Activated naive CD4-positive, alpha-beta T cell treated with anti-CD3 and anti-CD28 coated beads, Interleukin-2, amount 50 U/mL, for 24 hours (primary cell): ENCODE measurements at regions not wholly inside any gene's neighbourhood (a gene's known extent, or its start where the extent isn't known, plus 50 kb on each side); places are given as distances from the start of the nearest gene placed in this dataset.
A peak's percentile ranks its signal among the peaks of the same experiment; 100 is the strongest.

Source experiments
- H3K27ac Mint-ChIP-seq: one replicate; pipeline ENCODE4 v1.8.0; 2021; ENCODE audit warnings: mild to moderate bottlenecking, mixed read lengths
- H3K27me3 Mint-ChIP-seq: one replicate; pipeline ENCODE4 v1.8.0; 2021; ENCODE audit warnings: mixed read lengths
- H3K36me3 Mint-ChIP-seq: one replicate; pipeline ENCODE4 v1.8.0; 2021; ENCODE audit warnings: mixed read lengths
- H3K4me1 Mint-ChIP-seq: one replicate; pipeline ENCODE4 v1.8.0; 2021; ENCODE audit warnings: mixed read lengths
- H3K4me3 Mint-ChIP-seq: one replicate; pipeline ENCODE4 v1.8.0; 2021; ENCODE audit warnings: mild to moderate bottlenecking, mixed read lengths
- H3K9me3 Mint-ChIP-seq: one replicate; pipeline ENCODE4 v1.8.0; 2021; ENCODE audit warnings: mixed read lengths

DNA sequence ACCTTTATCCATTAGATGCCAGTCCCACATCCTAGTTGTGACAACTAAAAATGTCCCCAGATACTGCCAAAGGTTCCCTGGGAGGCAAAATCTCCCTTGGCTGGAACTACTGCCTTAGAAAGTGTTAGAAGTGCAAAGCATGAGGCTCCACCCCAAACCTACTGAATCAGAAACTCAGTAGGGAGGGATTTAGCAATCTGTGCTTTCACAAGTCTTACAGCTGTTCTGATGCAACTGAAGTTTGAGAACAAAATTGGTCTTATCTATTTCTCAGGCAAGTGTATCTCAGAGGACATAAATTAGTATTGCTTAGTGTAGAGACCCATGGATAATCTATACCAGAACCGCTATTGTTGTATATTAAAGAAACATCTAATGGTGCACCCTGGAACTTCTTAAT lies 70.2 kb downstream of the CLDN1 start:
- no peak overlapping the region for H3K27ac Mint-ChIP-seq
- no peaks in the 10 kb centered on the region for H3K9me3 Mint-ChIP-seq
- no peak overlapping the region for H3K4me3 Mint-ChIP-seq
- H3K4me1 Mint-ChIP-seq: no peaks in the 10 kb centered on the region
- H3K27me3 Mint-ChIP-seq: peaks cover 1% of the 10 kb centered on the region
- H3K36me3 Mint-ChIP-seq: no peaks in the 10 kb centered on the region

GRCh38 chr3:190249414-190249813 lies 72.8 kb downstream of the CLDN1 start:
- Mint-ChIP-seq H3K27me3 (peaks cover 1% of the 10 kb centered on the region), H3K27ac (no peak overlapping the region), H3K4me3 (no peak overlapping the region), H3K36me3 (no peaks in the 10 kb centered on the region), H3K4me1 (no peaks in the 10 kb centered on the region), H3K9me3 (peaks cover 10% of the 10 kb centered on the region)

DNA sequence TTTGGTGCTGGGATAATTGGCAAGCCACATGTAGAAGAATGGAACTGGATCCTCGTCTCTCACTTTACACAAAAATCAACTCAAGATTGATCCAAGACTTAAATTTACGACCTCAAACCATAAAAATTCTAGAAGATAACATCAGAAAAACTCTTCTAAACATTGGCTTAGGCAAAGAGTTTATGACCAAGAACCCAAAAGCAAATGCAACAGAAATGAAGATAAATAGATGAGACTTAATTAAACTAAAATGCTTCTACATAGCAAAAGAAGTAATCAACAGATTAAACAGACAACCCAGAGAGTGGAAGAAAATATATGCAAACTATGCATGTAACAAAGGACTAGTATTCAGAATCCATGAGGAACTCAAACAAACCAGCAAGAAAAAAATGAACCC lies 80.1 kb downstream of the CLDN1 start:
- Mint-ChIP-seq H3K4me1 (no peaks in the 10 kb centered on the region), H3K4me3 (no peak overlapping the region), H3K36me3 (no peaks in the 10 kb centered on the region), H3K27me3 (no peaks in the 10 kb centered on the region), H3K9me3 (peaks cover 19% of the 10 kb centered on the region), H3K27ac (no peak overlapping the region)

- Mint-ChIP-seq H3K27me3 (peaks cover 6% of the 10 kb centered on the region), H3K4me1 (no peaks in the 10 kb centered on the region), H3K36me3 (no peaks in the 10 kb centered on the region), H3K27ac (no peak overlapping the region), H3K4me3 (no peak overlapping the region), H3K9me3 (peaks cover 9% of the 10 kb centered on the region)
Observed at GRCh38 chr3:190239325-190239724, 82.9 kb downstream of the CLDN1 start.

DNA sequence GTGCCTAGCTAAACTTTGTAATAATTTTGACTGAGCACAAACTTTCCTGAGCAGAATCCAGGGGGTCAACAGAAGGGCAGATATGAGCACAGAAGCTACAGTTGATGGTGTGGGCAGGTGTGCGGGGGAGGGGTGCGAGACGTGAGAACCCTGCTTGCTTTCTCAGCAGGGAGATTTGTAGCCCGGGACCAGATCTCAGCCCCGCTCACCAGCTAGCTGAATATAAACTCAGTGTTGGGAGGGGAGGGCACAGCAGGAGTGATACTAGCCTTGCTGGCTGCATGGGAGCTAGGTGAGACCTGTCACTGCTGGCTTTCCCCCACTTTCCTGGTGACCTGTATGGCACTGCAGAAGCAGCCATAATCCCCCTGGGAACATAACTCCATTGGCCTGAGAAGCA lies 83.4 kb downstream of the CLDN1 start:
- no peaks in the 10 kb centered on the region for H3K4me1 Mint-ChIP-seq
- H3K36me3 Mint-ChIP-seq: no peaks in the 10 kb centered on the region
- peaks cover 9% of the 10 kb centered on the region for H3K9me3 Mint-ChIP-seq
- H3K27ac Mint-ChIP-seq: no peak overlapping the region
- peaks cover 6% of the 10 kb centered on the region for H3K27me3 Mint-ChIP-seq
- no peak overlapping the region for H3K4me3 Mint-ChIP-seq

DNA sequence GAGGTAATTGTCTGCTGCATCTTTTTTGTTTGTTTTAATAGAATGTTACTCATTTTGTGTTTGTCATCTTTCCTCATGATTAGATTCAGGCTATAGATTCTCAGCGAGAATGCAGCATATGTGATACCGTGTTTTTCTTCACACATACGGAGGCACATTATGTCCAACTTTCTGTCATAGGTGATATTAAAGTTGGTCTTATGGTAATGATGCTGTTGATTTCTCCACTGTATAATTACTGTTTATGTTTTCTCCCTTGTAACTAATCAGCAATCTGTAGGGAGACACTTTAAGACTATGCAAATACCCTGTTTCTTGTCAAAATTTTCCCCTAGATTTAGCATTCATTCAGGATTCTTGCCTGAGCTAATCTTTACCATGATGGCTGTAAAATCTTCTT lies 87.6 kb downstream of the CLDN1 start:
- Mint-ChIP-seq H3K27ac (no peak overlapping the region), H3K4me3 (no peak overlapping the region), H3K4me1 (peaks cover 10% of the 10 kb centered on the region), H3K36me3 (no peaks in the 10 kb centered on the region), H3K27me3 (peaks cover 6% of the 10 kb centered on the region), H3K9me3 (no peaks in the 10 kb centered on the region)

GRCh38 chr3:190229632-190230424 lies 92.4 kb downstream of the CLDN1 start:
- Mint-ChIP-seq H3K9me3 (no peaks in the 10 kb centered on the region), H3K27me3 (peaks cover 2% of the 10 kb centered on the region), H3K36me3 (no peaks in the 10 kb centered on the region), H3K4me3 (no peak overlapping the region), H3K4me1 (peaks cover 10% of the 10 kb centered on the region), H3K27ac (no peak overlapping the region)

GRCh38 chr3:190227064-190227463 lies 95.2 kb downstream of the CLDN1 start:
- Mint-ChIP-seq H3K4me3 (no peak overlapping the region), H3K4me1 (peaks cover 8% of the 10 kb centered on the region), H3K27ac (no peak overlapping the region), H3K27me3 (no peaks in the 10 kb centered on the region), H3K36me3 (no peaks in the 10 kb centered on the region), H3K9me3 (no peaks in the 10 kb centered on the region)

DNA sequence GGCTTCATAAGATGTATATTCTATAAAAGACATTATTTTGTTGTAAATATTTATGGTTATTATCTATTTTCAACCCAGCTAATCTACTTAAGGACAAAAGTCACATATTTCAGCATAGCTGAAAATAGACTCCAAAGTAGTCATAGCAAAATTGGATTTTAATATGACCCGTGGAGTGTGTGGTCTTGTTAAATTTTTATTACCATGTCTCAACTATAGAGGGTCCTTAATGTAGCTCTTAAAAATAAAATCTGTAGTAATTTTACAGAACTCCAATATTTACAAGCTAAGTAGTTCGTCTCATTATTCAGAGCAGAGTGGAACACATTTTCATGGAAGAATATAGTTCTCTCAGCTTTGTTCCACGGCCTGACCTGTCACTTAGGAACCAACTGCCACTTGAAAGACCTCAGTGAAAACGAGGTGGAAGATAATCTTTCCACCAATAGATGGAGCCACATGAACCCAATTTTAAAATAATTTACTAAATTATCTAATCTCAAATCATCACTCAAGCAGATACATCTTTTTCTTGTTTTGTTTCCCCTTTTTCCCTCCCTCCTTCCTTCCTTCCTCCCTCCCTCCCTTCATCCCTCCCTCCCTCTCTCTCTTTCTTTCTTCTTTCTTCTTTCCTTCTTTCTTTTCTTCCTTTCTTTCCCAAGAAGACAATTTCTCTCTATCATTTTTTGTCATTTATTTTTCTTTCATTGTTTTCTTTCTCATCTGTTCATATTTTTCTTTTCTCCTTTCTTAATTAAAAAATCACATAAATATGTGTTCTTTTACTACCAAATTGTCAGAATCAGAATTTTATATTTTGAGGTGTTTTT lies 97.2 kb downstream of the CLDN1 start:
- Mint-ChIP-seq H3K4me1 (peaks cover 3% of the 10 kb centered on the region), H3K27me3 (peaks cover 3% of the 10 kb centered on the region), H3K36me3 (no peaks in the 10 kb centered on the region), H3K4me3 (no peak overlapping the region), H3K9me3 (peaks cover 9% of the 10 kb centered on the region), H3K27ac (peak overlapping the region; percentile 70)

- Mint-ChIP-seq H3K27ac (no peak overlapping the region), H3K4me3 (no peak overlapping the region), H3K4me1 (no peaks in the 10 kb centered on the region), H3K27me3 (peaks cover 3% of the 10 kb centered on the region), H3K9me3 (peaks cover 9% of the 10 kb centered on the region), H3K36me3 (no peaks in the 10 kb centered on the region)
Observed at GRCh38 chr3:190224456-190224855, 97.8 kb downstream of the CLDN1 start.

DNA sequence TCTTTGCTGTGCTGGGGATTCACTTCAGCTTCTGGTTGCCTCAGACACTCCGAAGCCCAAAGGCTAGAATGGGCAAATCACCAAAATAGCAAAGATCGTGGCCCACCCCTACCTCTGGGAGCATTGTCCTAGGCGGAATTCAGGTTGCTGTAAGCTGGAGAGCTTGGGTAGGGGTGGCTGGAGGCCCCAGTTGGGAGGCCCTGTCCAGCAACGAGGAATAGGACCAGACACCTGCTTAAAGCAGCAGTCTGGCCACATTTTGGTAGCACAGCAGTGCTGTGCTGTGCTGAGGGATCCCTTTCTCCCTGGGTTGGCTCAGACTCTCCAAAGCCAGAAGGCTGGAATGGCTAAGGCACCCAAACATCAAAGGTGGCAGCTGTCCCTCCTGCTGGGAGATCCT lies 99.3 kb downstream of the CLDN1 start:
- H3K4me3 Mint-ChIP-seq: no peak overlapping the region
- H3K4me1 Mint-ChIP-seq: no peaks in the 10 kb centered on the region
- H3K9me3 Mint-ChIP-seq: peaks cover 9% of the 10 kb centered on the region
- no peak overlapping the region for H3K27ac Mint-ChIP-seq
- no peaks in the 10 kb centered on the region for H3K36me3 Mint-ChIP-seq
- peaks cover 3% of the 10 kb centered on the region for H3K27me3 Mint-ChIP-seq

- no peaks in the 10 kb centered on the region for H3K4me1 Mint-ChIP-seq
- H3K27ac Mint-ChIP-seq: no peak overlapping the region
- peaks cover 9% of the 10 kb centered on the region for H3K9me3 Mint-ChIP-seq
- H3K4me3 Mint-ChIP-seq: no peak overlapping the region
- H3K27me3 Mint-ChIP-seq: peaks cover 3% of the 10 kb centered on the region
- H3K36me3 Mint-ChIP-seq: no peaks in the 10 kb centered on the region
Observed at GRCh38 chr3:190222360-190222759, 99.9 kb downstream of the CLDN1 start.

DNA sequence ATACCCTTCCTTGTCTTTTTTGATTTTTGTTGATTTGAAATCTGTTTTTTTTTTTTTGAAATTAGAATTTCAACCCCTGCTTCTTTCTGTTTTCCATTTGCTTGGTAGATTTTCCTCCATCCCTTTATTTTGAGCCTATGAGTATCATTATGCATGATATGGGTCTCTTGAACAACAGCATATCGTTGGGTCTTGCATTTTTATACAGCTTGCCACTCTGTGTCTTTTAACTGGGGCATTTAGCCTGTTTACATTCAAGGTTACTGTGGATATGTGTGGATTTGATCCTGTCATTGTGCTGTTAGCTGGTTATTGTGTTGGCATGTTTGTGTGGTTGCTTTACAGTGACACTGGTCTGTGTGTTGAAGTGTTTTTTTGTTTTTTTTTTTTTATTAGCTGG lies 99.7 kb upstream of the P3H2 start:
- no peaks in the 10 kb centered on the region for H3K4me1 Mint-ChIP-seq
- peaks cover 3% of the 10 kb centered on the region for H3K27me3 Mint-ChIP-seq
- no peak overlapping the region for H3K4me3 Mint-ChIP-seq
- no peaks in the 10 kb centered on the region for H3K36me3 Mint-ChIP-seq
- peaks cover 9% of the 10 kb centered on the region for H3K9me3 Mint-ChIP-seq
- no peak overlapping the region for H3K27ac Mint-ChIP-seq

GRCh38 chr3:190217081-190217480 lies 96.4 kb upstream of the P3H2 start:
- peaks cover 3% of the 10 kb centered on the region for H3K27me3 Mint-ChIP-seq
- H3K4me1 Mint-ChIP-seq: no peaks in the 10 kb centered on the region
- peaks cover 9% of the 10 kb centered on the region for H3K9me3 Mint-ChIP-seq
- H3K27ac Mint-ChIP-seq: no peak overlapping the region
- H3K36me3 Mint-ChIP-seq: no peaks in the 10 kb centered on the region
- no peak overlapping the region for H3K4me3 Mint-ChIP-seq

DNA sequence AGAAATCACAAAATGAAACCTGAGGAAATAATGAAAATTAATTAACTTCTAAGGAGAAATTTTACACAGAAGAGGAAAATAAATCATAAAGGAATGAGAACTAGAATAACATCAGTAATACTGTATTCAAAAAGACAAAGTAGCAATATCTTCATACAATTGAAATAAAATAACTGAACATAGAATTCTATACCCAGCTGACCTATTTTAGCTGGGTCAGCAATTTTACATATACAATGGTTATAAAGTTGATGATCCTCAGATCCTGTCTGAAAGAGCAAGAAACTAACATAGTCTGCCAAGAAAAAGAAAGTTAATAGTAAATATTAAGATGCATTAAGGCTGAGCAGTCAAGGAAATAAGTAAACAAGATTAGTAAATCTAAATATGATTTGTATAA lies 93.0 kb upstream of the P3H2 start:
- no peaks in the 10 kb centered on the region for H3K27me3 Mint-ChIP-seq
- no peak overlapping the region for H3K27ac Mint-ChIP-seq
- H3K9me3 Mint-ChIP-seq: no peaks in the 10 kb centered on the region
- H3K36me3 Mint-ChIP-seq: no peaks in the 10 kb centered on the region
- no peaks in the 10 kb centered on the region for H3K4me1 Mint-ChIP-seq
- H3K4me3 Mint-ChIP-seq: no peak overlapping the region

- peaks cover 4% of the 10 kb centered on the region for H3K27me3 Mint-ChIP-seq
- no peak overlapping the region for H3K4me3 Mint-ChIP-seq
- H3K36me3 Mint-ChIP-seq: no peaks in the 10 kb centered on the region
- no peaks in the 10 kb centered on the region for H3K9me3 Mint-ChIP-seq
- H3K27ac Mint-ChIP-seq: no peak overlapping the region
- H3K4me1 Mint-ChIP-seq: peaks cover 8% of the 10 kb centered on the region
Observed at GRCh38 chr3:190210608-190211007, 89.9 kb upstream of the P3H2 start.
